ENCODE measurements at regions not wholly inside any gene's neighbourhood (a gene's known extent, or its start where the extent isn't known, plus 50 kb on each side); places are given as distances from the start of the nearest gene placed in this dataset.

GRCh38 chr3:166388321-166388720 lies 551.1 kb upstream of the BCHE start:
- H3K27ac Mint-ChIP-seq (ENCODE audit: low read depth, unreplicated experiment): no peak overlapping the region
- TF ChIP-seq CTCF (IDR thresholded peaks at IDR 0.05; ENCODE audit: unreplicated experiment): no peak
- H3K9me3 Mint-ChIP-seq (ENCODE audit: unreplicated experiment): peaks cover 9% of the 10 kb centered on the region
- CTCF ChIA-PET: no interaction called here
- peaks cover 5% of the 10 kb centered on the region for H3K4me1 Mint-ChIP-seq (ENCODE audit: insufficient read depth, unreplicated experiment)
- H3K36me3 Mint-ChIP-seq (ENCODE audit: insufficient read depth, unreplicated experiment): no peaks in the 10 kb centered on the region
- no peaks in the 10 kb centered on the region for H3K27me3 Mint-ChIP-seq (ENCODE audit: insufficient read depth, unreplicated experiment)
- no peak overlapping the region for H3K4me3 Mint-ChIP-seq (ENCODE audit: unreplicated experiment)
- intact Hi-C loops (cut with micrococcal nuclease): no loop called here
- no TSS peak for BruUV-seq (replicated peaks)
- DNase-seq (ENCODE audit: unreplicated experiment): peak; percentile 6
- POLR2A ChIA-PET: no interaction called here

GRCh38 chr3:166372571-166373106 lies 535.4 kb upstream of the BCHE start:
- Mint-ChIP-seq H3K9me3 (ENCODE audit: unreplicated experiment) (peaks cover 18% of the 10 kb centered on the region), H3K36me3 (ENCODE audit: insufficient read depth, unreplicated experiment) (no peaks in the 10 kb centered on the region)
- no TSS peak for BruUV-seq (replicated peaks)

GRCh38 chr3:166367947-166368533 lies 530.8 kb upstream of the BCHE start:
- DNase-seq (ENCODE audit: unreplicated experiment): peak; percentile 25
- CTCF ChIA-PET: no interaction called here
- Mint-ChIP-seq H3K27ac (ENCODE audit: low read depth, unreplicated experiment) (peak overlapping the region; percentile 1), H3K36me3 (ENCODE audit: insufficient read depth, unreplicated experiment) (no peaks in the 10 kb centered on the region), H3K9me3 (ENCODE audit: unreplicated experiment) (peaks cover 11% of the 10 kb centered on the region), H3K4me1 (ENCODE audit: insufficient read depth, unreplicated experiment) (no peaks in the 10 kb centered on the region), H3K27me3 (ENCODE audit: insufficient read depth, unreplicated experiment) (no peaks in the 10 kb centered on the region), H3K4me3 (ENCODE audit: unreplicated experiment) (no peak overlapping the region)
- no peak for TF ChIP-seq CTCF (IDR thresholded peaks at IDR 0.05; ENCODE audit: unreplicated experiment)
- POLR2A ChIA-PET: no interaction called here
- no TSS peak for BruUV-seq (replicated peaks)
- intact Hi-C loops (cut with micrococcal nuclease): no loop called here

More at GRCh38 chr3:166372571-166373106, 535.4 kb upstream of the BCHE start:
- H3K27ac Mint-ChIP-seq (ENCODE audit: low read depth, unreplicated experiment): no peak overlapping the region
- H3K4me1 Mint-ChIP-seq (ENCODE audit: insufficient read depth, unreplicated experiment): no peaks in the 10 kb centered on the region
- CTCF ChIA-PET: interaction anchor here (0.6 to 0.9 kb wide), 2 partner anchors 123 to 266 kb away, joined by 3 to 6 read pairs; no protein-coding TSS in a partner anchor
- intact Hi-C loops (cut with micrococcal nuclease): no loop called here
- no peak for DNase-seq (ENCODE audit: unreplicated experiment)
- POLR2A ChIA-PET: interaction anchor here (0.6 kb wide), 1 partner anchor 282 kb away, joined by 3 read pairs; no protein-coding TSS in a partner anchor
- TF ChIP-seq CTCF (IDR thresholded peaks at IDR 0.05; ENCODE audit: unreplicated experiment): no peak
- H3K4me3 Mint-ChIP-seq (ENCODE audit: unreplicated experiment): no peak overlapping the region
- no peaks in the 10 kb centered on the region for H3K27me3 Mint-ChIP-seq (ENCODE audit: insufficient read depth, unreplicated experiment)

DNA sequence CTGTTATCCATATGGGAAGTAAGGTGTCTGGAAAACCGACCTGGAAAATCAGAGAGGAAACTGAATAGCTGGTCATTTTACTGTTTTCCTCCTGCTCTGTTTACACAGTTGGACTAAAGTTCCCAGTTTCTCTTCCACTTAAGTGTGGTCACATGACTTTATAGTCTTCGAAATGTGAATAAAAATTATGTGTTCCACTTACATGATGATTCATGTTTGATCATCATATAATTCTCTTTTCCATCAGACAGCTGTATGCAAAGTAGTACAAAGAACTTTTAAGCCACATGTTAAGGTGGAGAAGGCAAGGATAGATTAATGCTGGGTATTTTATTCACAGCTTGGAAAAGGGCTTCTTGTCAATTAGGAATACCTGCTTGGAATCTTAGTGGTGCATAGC lies 525.5 kb upstream of the BCHE start:
- intact Hi-C loops (cut with micrococcal nuclease): no loop called here
- BruUV-seq (replicated peaks): no TSS peak
- DNase-seq (ENCODE audit: unreplicated experiment): peak; percentile 5
- no peak for TF ChIP-seq CTCF (IDR thresholded peaks at IDR 0.05; ENCODE audit: unreplicated experiment)
- Mint-ChIP-seq H3K36me3 (ENCODE audit: insufficient read depth, unreplicated experiment) (no peaks in the 10 kb centered on the region), H3K27me3 (ENCODE audit: insufficient read depth, unreplicated experiment) (no peaks in the 10 kb centered on the region), H3K4me3 (ENCODE audit: unreplicated experiment) (no peak overlapping the region), H3K4me1 (ENCODE audit: insufficient read depth, unreplicated experiment) (no peaks in the 10 kb centered on the region), H3K27ac (ENCODE audit: low read depth, unreplicated experiment) (peak overlapping the region; percentile 39), H3K9me3 (ENCODE audit: unreplicated experiment) (no peaks in the 10 kb centered on the region)
- ChIA-PET POLR2A (interaction anchor here (0.6 to 1.1 kb wide), 3 partner anchors 38 to 1386 kb away, joined by 3 to 4 read pairs (median 3); no protein-coding TSS in a partner anchor), CTCF (no interaction called here)
